ENCODE measurements at regions not wholly inside any gene's neighbourhood (a gene's known extent, or its start where the extent isn't known, plus 50 kb on each side); places are given as distances from the start of the nearest gene placed in this dataset.

GRCh38 chr12:61487728-61488127 is 772.5 kb upstream of the USP15 start:
- no peaks in the 10 kb centered on the region for H3K36me3 ChIP-seq (ENCODE audit: control insufficient read depth, insufficient read depth, low read length)
- H3K9me3 ChIP-seq (ENCODE audit: control insufficient read depth in 2 of 2, low read length in 2 of 2): no peaks in the 10 kb centered on the region
- Mint-ChIP-seq H3K27me3 (no peaks in the 10 kb centered on the region), H3K27ac (no peak overlapping the region), H3K4me1 (no peaks in the 10 kb centered on the region), H3K9me3 (peaks cover 0 to 7% (median 2%) of the 10 kb centered on the region in 7 donors), H3K4me3 (no peak overlapping the region), H3K36me3 (no peaks in the 10 kb centered on the region)
- H3K4me3 ChIP-seq (ENCODE audit: low read depth, low read length): no peak overlapping the region
- H3K27ac ChIP-seq (ENCODE audit: insufficient read depth, low read length, poor library complexity, severe bottlenecking): no peak overlapping the region
- H3K4me1 ChIP-seq (ENCODE audit: control insufficient read depth, insufficient read depth, low read length, poor library complexity, severe bottlenecking): no peaks in the 10 kb centered on the region
- no peaks in the 10 kb centered on the region for H3K27me3 ChIP-seq (ENCODE audit: control insufficient read depth, insufficient read depth, low read length)
- ATAC-seq (ENCODE audit: low read depth in 2 of 2): no peak
- DNase-seq: no peak

- DNase-seq: no peak
- H3K27ac Mint-ChIP-seq: no peak overlapping the region
- no peaks in the 10 kb centered on the region for H3K36me3 Mint-ChIP-seq
- H3K4me3 ChIP-seq (ENCODE audit: low read depth, low read length): no peak overlapping the region
- H3K4me3 Mint-ChIP-seq: no peak overlapping the region
- H3K27me3 Mint-ChIP-seq: no peaks in the 10 kb centered on the region
- H3K9me3 ChIP-seq (ENCODE audit: control insufficient read depth in 2 of 2, low read length in 2 of 2): no peaks in the 10 kb centered on the region
- no peak overlapping the region for H3K27ac ChIP-seq (ENCODE audit: insufficient read depth, low read length, poor library complexity, severe bottlenecking)
- no peaks in the 10 kb centered on the region for H3K36me3 ChIP-seq (ENCODE audit: control insufficient read depth, insufficient read depth, low read length)
- no peaks in the 10 kb centered on the region for H3K4me1 Mint-ChIP-seq
- no peaks in the 10 kb centered on the region for H3K27me3 ChIP-seq (ENCODE audit: control insufficient read depth, insufficient read depth, low read length)
- H3K9me3 Mint-ChIP-seq: peaks cover 0 to 6% (median 0%) of the 10 kb centered on the region in 7 donors
- no peaks in the 10 kb centered on the region for H3K4me1 ChIP-seq (ENCODE audit: control insufficient read depth, insufficient read depth, low read length, poor library complexity, severe bottlenecking)
- no peak for ATAC-seq (ENCODE audit: low read depth in 2 of 2)
Observed at GRCh38 chr12:61490526-61491498, 769.4 kb upstream of the USP15 start.

- H3K9me3 Mint-ChIP-seq: peaks cover 0 to 7% (median 3%) of the 10 kb centered on the region in 7 donors
Observed at GRCh38 chr12:61502179-61502578, 758.0 kb upstream of the USP15 start.

GRCh38 chr12:61504396-61505080 is 755.7 kb upstream of the USP15 start:
- H3K9me3 Mint-ChIP-seq: peaks cover 0 to 8% (median 5%) of the 10 kb centered on the region in 7 donors
- no peak for ATAC-seq (ENCODE audit: low read depth in 2 of 2)
- H3K9me3 ChIP-seq (ENCODE audit: control insufficient read depth in 2 of 2, low read length in 2 of 2): no peaks in the 10 kb centered on the region
- H3K4me3 ChIP-seq (ENCODE audit: low read depth, low read length): no peak overlapping the region
- no peak for DNase-seq
- H3K27ac ChIP-seq (ENCODE audit: insufficient read depth, low read length, poor library complexity, severe bottlenecking): no peak overlapping the region
- no peak overlapping the region for H3K4me3 Mint-ChIP-seq
- H3K36me3 ChIP-seq (ENCODE audit: control insufficient read depth, insufficient read depth, low read length): no peaks in the 10 kb centered on the region
- no peaks in the 10 kb centered on the region for H3K4me1 Mint-ChIP-seq
- no peak overlapping the region for H3K27ac Mint-ChIP-seq
- H3K36me3 Mint-ChIP-seq: no peaks in the 10 kb centered on the region
- no peaks in the 10 kb centered on the region for H3K27me3 Mint-ChIP-seq
- no peaks in the 10 kb centered on the region for H3K27me3 ChIP-seq (ENCODE audit: control insufficient read depth, insufficient read depth, low read length)
- no peaks in the 10 kb centered on the region for H3K4me1 ChIP-seq (ENCODE audit: control insufficient read depth, insufficient read depth, low read length, poor library complexity, severe bottlenecking)

More at GRCh38 chr12:61502179-61502578, 758.0 kb upstream of the USP15 start:
- no peaks in the 10 kb centered on the region for H3K36me3 ChIP-seq (ENCODE audit: control insufficient read depth, insufficient read depth, low read length)
- H3K27ac Mint-ChIP-seq: no peak overlapping the region
- no peaks in the 10 kb centered on the region for H3K9me3 ChIP-seq (ENCODE audit: control insufficient read depth in 2 of 2, low read length in 2 of 2)
- DNase-seq (no peak), ATAC-seq (ENCODE audit: low read depth in 2 of 2) (no peak)
- H3K4me1 Mint-ChIP-seq: no peaks in the 10 kb centered on the region
- H3K27ac ChIP-seq (ENCODE audit: insufficient read depth, low read length, poor library complexity, severe bottlenecking): no peak overlapping the region
- no peaks in the 10 kb centered on the region for H3K27me3 ChIP-seq (ENCODE audit: control insufficient read depth, insufficient read depth, low read length)
- H3K4me1 ChIP-seq (ENCODE audit: control insufficient read depth, insufficient read depth, low read length, poor library complexity, severe bottlenecking): no peaks in the 10 kb centered on the region
- no peaks in the 10 kb centered on the region for H3K36me3 Mint-ChIP-seq
- H3K4me3 ChIP-seq (ENCODE audit: low read depth, low read length): no peak overlapping the region
- H3K4me3 Mint-ChIP-seq: no peak overlapping the region
- no peaks in the 10 kb centered on the region for H3K27me3 Mint-ChIP-seq

GRCh38 chr12:61513499-61513898 is 746.7 kb upstream of the USP15 start:
- ATAC-seq (ENCODE audit: low read depth in 2 of 2) (no peak), DNase-seq (no peak)
- no peaks in the 10 kb centered on the region for H3K36me3 Mint-ChIP-seq
- no peaks in the 10 kb centered on the region for H3K4me1 Mint-ChIP-seq
- H3K9me3 ChIP-seq (ENCODE audit: control insufficient read depth in 2 of 2, low read length in 2 of 2): no peaks in the 10 kb centered on the region
- no peak overlapping the region for H3K27ac ChIP-seq (ENCODE audit: insufficient read depth, low read length, poor library complexity, severe bottlenecking)
- no peaks in the 10 kb centered on the region for H3K4me1 ChIP-seq (ENCODE audit: control insufficient read depth, insufficient read depth, low read length, poor library complexity, severe bottlenecking)
- no peak overlapping the region for H3K27ac Mint-ChIP-seq
- peaks cover 0 to 6% (median 0%) of the 10 kb centered on the region in 7 donors for H3K9me3 Mint-ChIP-seq
- no peaks in the 10 kb centered on the region for H3K27me3 ChIP-seq (ENCODE audit: control insufficient read depth, insufficient read depth, low read length)
- no peak overlapping the region for H3K4me3 Mint-ChIP-seq
- no peak overlapping the region for H3K4me3 ChIP-seq (ENCODE audit: low read depth, low read length)
- no peaks in the 10 kb centered on the region for H3K36me3 ChIP-seq (ENCODE audit: control insufficient read depth, insufficient read depth, low read length)
- no peaks in the 10 kb centered on the region for H3K27me3 Mint-ChIP-seq

GRCh38 chr12:61514016-61514415 is 746.2 kb upstream of the USP15 start:
- ATAC-seq (ENCODE audit: low read depth in 2 of 2): no peak

GRCh38 chr12:61521258-61521657 is 738.9 kb upstream of the USP15 start:
- no peaks in the 10 kb centered on the region for H3K27me3 Mint-ChIP-seq
- Histone ChIP-seq H3K9me3 (ENCODE audit: control insufficient read depth in 2 of 2, low read length in 2 of 2) (no peaks in the 10 kb centered on the region), H3K4me1 (ENCODE audit: control insufficient read depth, insufficient read depth, low read length, poor library complexity, severe bottlenecking) (no peaks in the 10 kb centered on the region), H3K36me3 (ENCODE audit: control insufficient read depth, insufficient read depth, low read length) (no peaks in the 10 kb centered on the region), H3K4me3 (ENCODE audit: low read depth, low read length) (no peak overlapping the region), H3K27me3 (ENCODE audit: control insufficient read depth, insufficient read depth, low read length) (no peaks in the 10 kb centered on the region), H3K27ac (ENCODE audit: insufficient read depth, low read length, poor library complexity, severe bottlenecking) (no peak overlapping the region)
- peaks cover 0 to 4% (median 0%) of the 10 kb centered on the region in 4 donors for H3K4me1 Mint-ChIP-seq
- DNase-seq (no peak), ATAC-seq (ENCODE audit: low read depth in 2 of 2) (no peak)
- no peak overlapping the region for H3K4me3 Mint-ChIP-seq
- no peak overlapping the region for H3K27ac Mint-ChIP-seq
- no peaks in the 10 kb centered on the region for H3K36me3 Mint-ChIP-seq
- peaks cover 0 to 7% (median 0%) of the 10 kb centered on the region in 7 donors for H3K9me3 Mint-ChIP-seq

More at GRCh38 chr12:61514016-61514415, 746.2 kb upstream of the USP15 start:
- H3K9me3 Mint-ChIP-seq: peaks cover 0 to 6% (median 0%) of the 10 kb centered on the region in 7 donors
- Histone ChIP-seq H3K36me3 (ENCODE audit: control insufficient read depth, insufficient read depth, low read length) (no peaks in the 10 kb centered on the region), H3K9me3 (ENCODE audit: control insufficient read depth in 2 of 2, low read length in 2 of 2) (no peaks in the 10 kb centered on the region), H3K4me3 (ENCODE audit: low read depth, low read length) (no peak overlapping the region), H3K27me3 (ENCODE audit: control insufficient read depth, insufficient read depth, low read length) (no peaks in the 10 kb centered on the region), H3K27ac (ENCODE audit: insufficient read depth, low read length, poor library complexity, severe bottlenecking) (no peak overlapping the region), H3K4me1 (ENCODE audit: control insufficient read depth, insufficient read depth, low read length, poor library complexity, severe bottlenecking) (no peaks in the 10 kb centered on the region)
- H3K27me3 Mint-ChIP-seq: no peaks in the 10 kb centered on the region
- DNase-seq: no peak
- H3K36me3 Mint-ChIP-seq: no peaks in the 10 kb centered on the region
- no peak overlapping the region for H3K27ac Mint-ChIP-seq
- no peaks in the 10 kb centered on the region for H3K4me1 Mint-ChIP-seq
- H3K4me3 Mint-ChIP-seq: no peak overlapping the region
